Tibial nerve (tissue), 4 donors: ENCODE measurements at regions not wholly inside any gene's neighbourhood (a gene's known extent, or its start where the extent isn't known, plus 50 kb on each side); places are given as distances from the start of the nearest gene placed in this dataset.

Experiments
- EP300 ChIP-seq, 2 donors: sonication (generic); formaldehyde crosslinking; IDR thresholded peaks; one replicate each; pipeline ENCODE4 v1.6.1; 2017; ENCODE audit warnings: antibody characterized with exemption in 2 of 2, mild to moderate bottlenecking in 1 of 2
- POLR2A ChIP-seq, 2 donors: fragments of 450-650 bp; IDR thresholded peaks; one replicate each; pipeline ENCODE4 v1.6.1; 2017; ENCODE audit warnings: antibody characterized with exemption in 2 of 2, mild to moderate bottlenecking in 2 of 2, moderate library complexity in 2 of 2
- TF ChIP-seq, protein P1 (sequence below), 5 experiments: fragments of 200-600 bp in 3 of 5; fragments of 450-650 bp in 2 of 5; sonication (generic) in 3 of 5; IDR thresholded peaks; one replicate each; pipeline ENCODE4 v1.5.1; 2016 to 2019; ENCODE audit warnings: antibody characterized with exemption in 5 of 5, mild to moderate bottlenecking in 3 of 5, moderate library complexity in 2 of 5

DNA sequence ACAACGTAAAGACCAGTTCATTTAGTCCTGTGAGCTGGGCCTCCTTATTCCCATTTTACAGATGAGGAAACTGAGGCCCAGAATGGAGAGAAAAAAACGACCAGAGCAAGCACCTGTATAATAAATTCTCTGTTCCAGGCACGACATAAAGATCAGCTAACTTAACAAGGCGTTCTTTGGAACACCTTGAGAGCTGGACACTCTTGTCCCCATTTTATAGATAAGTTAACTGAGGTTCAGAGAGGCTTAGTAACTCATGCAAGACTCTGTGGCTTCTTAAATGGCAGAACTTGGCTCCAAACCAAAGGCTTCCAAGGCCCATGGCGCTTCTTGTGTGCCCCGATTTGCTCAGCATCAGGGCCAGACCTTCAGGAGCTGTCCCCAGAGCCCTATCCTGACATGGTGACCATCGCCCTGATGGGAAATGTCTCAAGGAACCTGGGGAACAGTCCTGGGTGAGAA, 142.1 kb downstream of the VEGFA start:
- TF ChIP-seq POLR2A (IDR thresholded peaks at IDR 0.05) (no peak), EP300 (IDR thresholded peaks at IDR 0.05) (no peak)
- TF ChIP-seq, protein P1, sequence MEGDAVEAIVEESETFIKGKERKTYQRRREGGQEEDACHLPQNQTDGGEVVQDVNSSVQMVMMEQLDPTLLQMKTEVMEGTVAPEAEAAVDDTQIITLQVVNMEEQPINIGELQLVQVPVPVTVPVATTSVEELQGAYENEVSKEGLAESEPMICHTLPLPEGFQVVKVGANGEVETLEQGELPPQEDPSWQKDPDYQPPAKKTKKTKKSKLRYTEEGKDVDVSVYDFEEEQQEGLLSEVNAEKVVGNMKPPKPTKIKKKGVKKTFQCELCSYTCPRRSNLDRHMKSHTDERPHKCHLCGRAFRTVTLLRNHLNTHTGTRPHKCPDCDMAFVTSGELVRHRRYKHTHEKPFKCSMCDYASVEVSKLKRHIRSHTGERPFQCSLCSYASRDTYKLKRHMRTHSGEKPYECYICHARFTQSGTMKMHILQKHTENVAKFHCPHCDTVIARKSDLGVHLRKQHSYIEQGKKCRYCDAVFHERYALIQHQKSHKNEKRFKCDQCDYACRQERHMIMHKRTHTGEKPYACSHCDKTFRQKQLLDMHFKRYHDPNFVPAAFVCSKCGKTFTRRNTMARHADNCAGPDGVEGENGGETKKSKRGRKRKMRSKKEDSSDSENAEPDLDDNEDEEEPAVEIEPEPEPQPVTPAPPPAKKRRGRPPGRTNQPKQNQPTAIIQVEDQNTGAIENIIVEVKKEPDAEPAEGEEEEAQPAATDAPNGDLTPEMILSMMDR (IDR thresholded peaks at IDR 0.05) = no peak
